ENCODE measurements at regions not wholly inside any gene's neighbourhood (a gene's known extent, or its start where the extent isn't known, plus 50 kb on each side); places are given as distances from the start of the nearest gene placed in this dataset.
"Not testable (repeated sequence)": the region's sequence is repeated elsewhere in the genome, so short reads cannot be mapped to it uniquely, and the experiment has no call there.

DNA sequence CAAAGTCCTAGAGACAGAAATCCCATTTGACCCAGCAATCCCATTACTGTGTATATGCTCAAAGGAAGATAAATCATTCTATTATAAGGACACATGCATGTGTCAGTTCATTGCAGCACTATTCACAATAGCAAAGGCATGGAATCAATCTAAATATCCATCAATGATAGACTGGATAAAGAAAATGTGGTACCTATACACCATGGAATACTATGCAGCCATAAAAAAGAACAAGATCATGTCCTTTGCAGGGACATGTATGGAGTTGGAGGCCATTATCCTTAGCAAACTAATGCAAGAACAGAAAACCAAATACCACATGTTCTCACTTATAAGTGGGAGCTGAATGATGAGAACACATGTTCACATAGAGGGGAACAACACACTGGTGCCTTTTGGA is 169.8 kb upstream of the ATXN1 start:
- in situ Hi-C loops (cut with HindIII; ENCODE audit: low pct_unique_long_range_greater_than_20kb, low sequenced_read_pairs); DNase-seq (ENCODE audit: low read depth): not testable (repeated sequence)

GRCh38 chr6:16930432-16930831 is 169.2 kb upstream of the ATXN1 start:
- no peak for DNase-seq (ENCODE audit: low read depth)
- in situ Hi-C loops (cut with HindIII; ENCODE audit: low pct_unique_long_range_greater_than_20kb, low sequenced_read_pairs), result no loop called here

DNA sequence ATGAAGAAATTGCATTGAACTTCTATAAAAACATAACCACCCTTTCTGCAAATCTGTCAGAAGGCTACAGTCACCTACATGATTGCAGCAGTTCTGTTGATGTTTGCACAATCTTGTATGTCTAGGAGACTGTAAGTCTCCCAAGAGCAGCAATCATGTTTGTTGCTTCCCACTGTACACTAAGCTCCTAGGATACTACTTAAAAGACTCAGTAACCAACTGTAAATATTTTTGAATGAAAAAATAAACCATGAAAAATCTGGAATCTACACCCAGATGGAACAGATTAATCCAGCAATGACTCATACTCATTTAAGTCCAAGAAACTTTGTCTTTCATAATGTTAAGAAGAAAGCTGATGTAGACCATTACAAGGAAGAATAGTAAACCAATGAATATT is 168.5 kb upstream of the ATXN1 start:
- in situ Hi-C loops (cut with HindIII; ENCODE audit: low pct_unique_long_range_greater_than_20kb, low sequenced_read_pairs), result no loop called here
- no peak for DNase-seq (ENCODE audit: low read depth)

DNA sequence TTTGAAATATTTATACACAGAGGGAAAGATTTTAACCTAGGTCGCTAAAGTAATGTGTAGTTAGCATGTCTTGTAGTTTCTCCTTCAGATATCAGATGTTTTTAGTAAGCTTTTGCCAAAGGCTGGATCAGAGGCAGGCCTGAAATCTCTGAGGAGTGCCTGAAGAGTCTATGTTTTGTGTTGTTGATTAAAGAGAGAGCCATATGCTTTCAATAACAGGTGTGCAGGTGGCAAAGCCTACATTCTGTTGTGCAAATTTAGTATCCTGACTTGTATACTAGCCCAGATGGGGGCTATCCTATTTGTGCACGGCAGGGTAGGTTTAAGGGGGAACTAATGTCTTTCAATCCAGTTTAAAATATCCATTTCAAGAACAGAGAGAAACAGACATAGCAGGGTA is 167.1 kb upstream of the ATXN1 start:
- in situ Hi-C loops (cut with HindIII; ENCODE audit: low pct_unique_long_range_greater_than_20kb, low sequenced_read_pairs), result no loop called here
- DNase-seq (ENCODE audit: low read depth), result no peak

DNA sequence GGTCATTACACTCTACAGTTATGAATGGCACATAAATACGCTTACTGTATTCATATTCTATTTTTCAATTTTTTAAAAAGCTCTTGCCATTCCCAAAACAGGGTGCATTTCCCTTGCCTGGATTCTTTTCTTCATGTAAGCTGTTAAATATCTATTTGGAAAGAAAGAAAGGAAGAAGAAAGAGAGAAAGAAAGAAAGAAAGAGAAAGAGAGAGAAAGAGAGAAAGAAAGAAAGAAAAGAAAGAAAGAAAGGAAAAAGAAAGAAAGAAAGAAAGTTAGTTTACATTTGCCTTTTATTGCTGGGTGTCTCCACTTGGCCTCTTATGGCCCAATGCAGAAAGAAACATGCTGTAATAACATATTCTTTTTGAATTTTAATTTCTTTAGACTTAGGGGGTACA is 165.9 kb upstream of the ATXN1 start:
- in situ Hi-C loops (cut with HindIII; ENCODE audit: low pct_unique_long_range_greater_than_20kb, low sequenced_read_pairs), result no loop called here
- DNase-seq (ENCODE audit: low read depth), result no peak

- DNase-seq (ENCODE audit: low read depth), result no peak
- in situ Hi-C loops (cut with HindIII; ENCODE audit: low pct_unique_long_range_greater_than_20kb, low sequenced_read_pairs), result no loop called here
Observed at GRCh38 chr6:16925461-16925860, 164.2 kb upstream of the ATXN1 start.

- in situ Hi-C loops (cut with HindIII; ENCODE audit: low pct_unique_long_range_greater_than_20kb, low sequenced_read_pairs), result no loop called here
- no peak for DNase-seq (ENCODE audit: low read depth)
Observed at GRCh38 chr6:16922282-16922681, 161.0 kb upstream of the ATXN1 start.

GRCh38 chr6:16921399-16922110 is 160.3 kb upstream of the ATXN1 start:
- in situ Hi-C loops (cut with HindIII; ENCODE audit: low pct_unique_long_range_greater_than_20kb, low sequenced_read_pairs), result no loop called here
- DNase-seq (ENCODE audit: low read depth), result no peak

DNA sequence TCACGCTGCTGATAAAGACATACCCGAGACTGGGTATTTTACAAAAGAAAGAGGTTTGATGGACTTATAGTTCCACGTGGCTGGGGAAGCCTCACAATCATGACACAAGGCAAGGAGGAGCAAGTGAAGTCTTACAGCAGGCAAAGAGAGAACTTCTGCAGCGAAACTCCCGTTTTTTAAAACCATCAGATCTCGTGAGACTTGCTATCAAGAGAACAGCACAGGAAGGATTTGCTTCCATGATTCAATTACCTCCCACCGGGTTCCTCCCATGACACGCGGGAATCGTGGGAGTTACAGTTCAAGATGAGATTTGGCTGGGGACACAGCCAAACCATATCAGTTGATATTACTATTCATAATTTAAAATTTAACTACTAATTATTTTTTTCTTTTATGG is 157.3 kb upstream of the ATXN1 start:
- no peak for DNase-seq (ENCODE audit: low read depth)

DNA sequence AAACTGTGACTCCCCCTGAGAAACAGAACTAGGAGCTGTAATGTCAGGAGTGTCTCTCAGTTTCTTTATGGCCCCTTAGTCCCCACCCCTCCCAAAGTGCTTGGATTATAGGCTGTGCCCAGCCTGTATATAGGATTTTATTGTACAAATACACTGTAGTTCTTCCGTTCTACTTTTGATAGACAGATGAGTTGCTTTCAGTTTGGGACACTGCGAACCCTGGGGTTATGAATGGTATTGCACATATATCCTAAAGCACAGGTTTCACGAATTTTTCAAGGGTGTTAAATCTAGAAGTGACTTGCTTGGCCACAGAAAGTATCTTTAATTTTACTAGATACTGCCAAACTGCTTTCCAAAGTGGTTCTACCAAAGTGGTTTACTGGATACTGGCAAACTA is 152.9 kb upstream of the ATXN1 start:
- no peak for DNase-seq (ENCODE audit: low read depth)
- in situ Hi-C loops (cut with HindIII; ENCODE audit: low pct_unique_long_range_greater_than_20kb, low sequenced_read_pairs), result no loop called here

More for the DNA sequence above, 157.3 kb upstream of the ATXN1 start:
- in situ Hi-C loops (cut with HindIII; ENCODE audit: low pct_unique_long_range_greater_than_20kb, low sequenced_read_pairs), result no loop called here

- no peak for DNase-seq (ENCODE audit: low read depth)
- in situ Hi-C loops (cut with HindIII; ENCODE audit: low pct_unique_long_range_greater_than_20kb, low sequenced_read_pairs), result no loop called here
Observed at GRCh38 chr6:16912756-16913155, 151.5 kb upstream of the ATXN1 start.

GRCh38 chr6:16911088-16911487 is 149.8 kb upstream of the ATXN1 start:
- in situ Hi-C loops (cut with HindIII; ENCODE audit: low pct_unique_long_range_greater_than_20kb, low sequenced_read_pairs), result no loop called here
- DNase-seq (ENCODE audit: low read depth), result no peak

- in situ Hi-C loops (cut with HindIII; ENCODE audit: low pct_unique_long_range_greater_than_20kb, low sequenced_read_pairs), result no loop called here
- DNase-seq (ENCODE audit: low read depth), result peak; percentile 15
Observed at GRCh38 chr6:16909658-16910360, 148.5 kb upstream of the ATXN1 start.

DNA sequence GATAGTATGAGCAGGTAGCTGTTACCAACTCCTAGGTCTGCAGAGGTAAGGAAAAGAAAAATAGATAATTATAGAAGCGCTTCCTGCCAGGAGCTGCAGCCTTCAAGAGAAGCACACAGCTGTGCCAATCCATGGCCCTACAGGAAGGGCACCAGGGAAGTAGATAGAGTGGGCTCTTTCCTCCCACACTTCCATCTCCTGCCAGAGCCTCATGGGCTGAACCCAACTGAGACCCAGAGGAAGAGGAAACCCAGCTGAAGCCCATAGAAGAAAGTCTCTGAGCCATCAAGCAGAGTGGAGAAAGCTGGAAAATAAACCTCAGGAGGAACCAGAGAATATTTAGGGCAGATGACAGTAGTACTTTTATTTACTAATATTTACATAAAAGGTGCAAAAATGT is 146.7 kb upstream of the ATXN1 start:
- DNase-seq (ENCODE audit: low read depth), result no peak
- in situ Hi-C loops (cut with HindIII; ENCODE audit: low pct_unique_long_range_greater_than_20kb, low sequenced_read_pairs), result no loop called here

GRCh38 chr6:16904957-16905356 is 143.7 kb upstream of the ATXN1 start:
- in situ Hi-C loops (cut with HindIII; ENCODE audit: low pct_unique_long_range_greater_than_20kb, low sequenced_read_pairs), result no loop called here
- DNase-seq (ENCODE audit: low read depth), result no peak

DNA sequence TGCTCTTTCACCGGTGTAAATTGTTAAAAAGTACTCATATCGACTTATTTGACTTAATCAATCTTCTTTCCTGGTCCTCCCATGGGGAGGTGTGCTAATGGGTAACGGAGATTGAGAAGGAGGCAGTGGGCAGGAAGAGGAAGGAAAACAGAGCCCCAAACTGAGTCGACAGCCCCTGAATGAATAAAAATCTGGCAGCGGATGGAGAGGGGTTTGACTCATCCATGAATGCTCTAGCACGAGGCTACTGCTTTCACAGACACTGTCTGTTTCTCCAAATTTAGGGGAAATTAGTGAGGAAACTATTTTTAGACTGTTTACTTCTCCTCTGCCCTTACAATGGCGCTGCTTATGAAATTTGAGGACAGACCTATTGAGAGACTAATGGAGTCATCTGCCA is 142.2 kb upstream of the ATXN1 start:
- in situ Hi-C loops (cut with HindIII; ENCODE audit: low pct_unique_long_range_greater_than_20kb, low sequenced_read_pairs), result no loop called here
- no peak for DNase-seq (ENCODE audit: low read depth)

- DNase-seq (ENCODE audit: low read depth), result no peak
- in situ Hi-C loops (cut with HindIII; ENCODE audit: low pct_unique_long_range_greater_than_20kb, low sequenced_read_pairs), result no loop called here
Observed at GRCh38 chr6:16902502-16902901, 141.2 kb upstream of the ATXN1 start.

DNA sequence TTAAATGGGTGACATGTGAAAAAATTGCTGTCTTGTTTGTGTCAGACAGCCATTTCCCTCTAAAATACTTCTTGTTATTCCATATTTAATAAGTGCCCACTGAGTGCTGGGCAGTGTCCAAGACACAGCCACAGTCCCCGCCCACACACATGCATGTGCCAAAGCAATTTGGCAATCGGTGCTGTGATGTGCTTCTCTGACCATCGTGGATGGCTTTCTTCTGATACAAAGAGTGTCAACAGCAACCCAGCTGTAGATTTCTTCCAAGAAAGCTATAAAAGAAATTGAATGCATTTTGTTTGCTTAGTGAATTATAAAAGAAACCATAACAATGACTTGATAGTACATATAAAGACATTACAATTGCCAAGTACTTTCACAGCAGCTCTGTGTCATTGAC is 140.5 kb upstream of the ATXN1 start:
- DNase-seq (ENCODE audit: low read depth), result no peak

DNA sequence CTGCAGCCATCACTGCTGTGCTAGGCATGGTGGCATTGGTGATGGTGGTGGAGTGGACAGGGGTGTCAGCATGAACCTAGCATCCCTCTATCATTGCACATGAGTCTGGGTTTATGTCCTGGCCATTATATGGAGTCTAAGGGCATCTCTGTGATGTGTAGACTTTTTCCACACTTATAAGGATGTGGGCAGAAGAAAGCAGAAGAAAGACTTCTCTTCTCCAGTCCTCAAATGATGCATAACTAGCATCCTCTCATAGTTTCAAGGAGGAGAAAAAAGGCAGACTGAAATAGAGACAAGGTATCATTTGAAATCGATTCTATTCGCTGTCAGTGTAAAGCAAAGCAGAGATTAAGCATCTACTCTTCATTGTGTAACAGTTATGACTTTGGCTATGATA is 140.0 kb upstream of the ATXN1 start:
- in situ Hi-C loops (cut with HindIII; ENCODE audit: low pct_unique_long_range_greater_than_20kb, low sequenced_read_pairs), result no loop called here
- DNase-seq (ENCODE audit: low read depth), result no peak

More for the DNA sequence above, 140.5 kb upstream of the ATXN1 start:
- in situ Hi-C loops (cut with HindIII; ENCODE audit: low pct_unique_long_range_greater_than_20kb, low sequenced_read_pairs), result no loop called here

All from Caki2 (cell line).